CD14-positive monocyte (primary cell): ENCODE measurements at regions not wholly inside any gene's neighbourhood (a gene's known extent, or its start where the extent isn't known, plus 50 kb on each side); places are given as distances from the start of the nearest gene placed in this dataset.
"Not testable (repeated sequence)": the region's sequence is repeated elsewhere in the genome, so short reads cannot be mapped to it uniquely, and the experiment has no call there.

Experiments used
- DNase-seq, 3 donors: peaks; one replicate each; pipeline ENCODE4 v3.0.0-alpha.2; 2011 to 2022
- H2AFZ ChIP-seq: 2 replicates; pipeline ENCODE4 v1.6.0; 2012; ENCODE audit warnings: mild to moderate bottlenecking, low read depth, low read length, inconsistent platforms; ENCODE audit not compliant: insufficient read depth, poor library complexity, severe bottlenecking
- H3K27ac ChIP-seq, 2 donors: 1 replicate in 1 of 2; 2 replicates in 1 of 2; pipeline ENCODE4 v1.5.1; 2012 to 2013; ENCODE audit warnings: low read length in 2 of 2, control low read depth in 1 of 2, inconsistent platforms in 1 of 2, low read depth in 1 of 2, mild to moderate bottlenecking in 1 of 2
- H3K27me3 ChIP-seq, 2 donors: one replicate each; pipeline versions ENCODE4 v1.6.0 to v1.6.1; 2011 to 2013; ENCODE audit warnings: low read length in 2 of 2; ENCODE audit not compliant: control insufficient read depth in 2 of 2, insufficient read depth in 2 of 2
- H3K36me3 ChIP-seq, 2 donors: replicated peaks in 1 of 2; 1 replicate in 1 of 2; 2 replicates in 1 of 2; pipeline versions ENCODE4 v1.5.1 to v1.6.1; 2012 to 2013; ENCODE audit warnings: low read length in 2 of 2, control low read depth in 1 of 2, inconsistent platforms in 1 of 2, mild to moderate bottlenecking in 1 of 2; ENCODE audit not compliant: insufficient read depth in 2 of 2, control insufficient read depth in 1 of 2
- H3K4me1 ChIP-seq, 2 donors: 1 replicate in 1 of 2; 2 replicates in 1 of 2; pipeline versions ENCODE4 v1.5.1 to v1.6.1; 2012 to 2013; ENCODE audit warnings: low read length in 2 of 2, control low read depth in 1 of 2, inconsistent platforms in 1 of 2, mild to moderate bottlenecking in 1 of 2, moderate library complexity in 1 of 2; ENCODE audit not compliant: insufficient read depth in 2 of 2, control insufficient read depth in 1 of 2
- H3K4me2 ChIP-seq: replicated peaks from 2 replicates; pipeline ENCODE3; 2012; ENCODE audit warnings: low read length, moderate library complexity, mild to moderate bottlenecking; ENCODE audit not compliant: poor library complexity, severe bottlenecking; ENCODE audit errors: extremely low read depth
- H3K4me3 ChIP-seq, 3 experiments: fragments of 200-600 bp in 1 of 3; sonication (generic) in 1 of 3; replicated peaks in 1 of 3; 1 replicate in 2 of 3; 2 replicates in 1 of 3; pipeline ENCODE4 v1.5.1; 2011 to 2013; ENCODE audit warnings: low read length in 3 of 3, mild to moderate bottlenecking in 3 of 3, control low read depth in 2 of 3, low read depth in 2 of 3, inconsistent platforms in 1 of 3, moderate library complexity in 1 of 3
- H3K79me2 ChIP-seq: 2 replicates; pipeline ENCODE4 v1.6.0; 2012; ENCODE audit warnings: mild to moderate bottlenecking, control low read depth, inconsistent platforms, low read length, moderate library complexity; ENCODE audit not compliant: insufficient read depth
- H3K9ac ChIP-seq: 2 replicates; pipeline ENCODE4 v1.6.0; 2017; ENCODE audit warnings: low read length, mild to moderate bottlenecking; ENCODE audit not compliant: insufficient read depth, poor library complexity, severe bottlenecking
- H3K9me3 ChIP-seq, 2 donors: replicated peaks in 1 of 2; 1 replicate in 1 of 2; 2 replicates in 1 of 2; pipeline versions ENCODE4 v1.5.1 to v1.6.1; 2012 to 2013; ENCODE audit warnings: low read length in 2 of 2, control low read depth in 1 of 2; ENCODE audit not compliant: control insufficient read depth in 1 of 2, insufficient read depth in 1 of 2
- H4K20me1 ChIP-seq: 2 replicates; pipeline ENCODE4 v1.6.0; 2012; ENCODE audit warnings: mild to moderate bottlenecking, low read length, control low read depth, moderate library complexity; ENCODE audit not compliant: insufficient read depth
- H3K27ac Mint-ChIP-seq, 7 donors: one replicate each; pipeline ENCODE4 v1.8.0; 2020; ENCODE audit warnings: mild to moderate bottlenecking in 7 of 7, mixed read lengths in 7 of 7, moderate library complexity in 6 of 7, inconsistent platforms in 2 of 7
- H3K27me3 Mint-ChIP-seq, 3 donors: one replicate each; pipeline ENCODE4 v1.8.0; 2021 to 2022; ENCODE audit warnings: low read depth in 3 of 3, mild to moderate bottlenecking in 3 of 3, mixed read lengths in 3 of 3, moderate library complexity in 3 of 3, inconsistent platforms in 1 of 3
- H3K36me3 Mint-ChIP-seq, 2 donors: one replicate each; pipeline ENCODE4 v1.8.0; 2020; ENCODE audit warnings: mixed read lengths in 2 of 2, inconsistent platforms in 1 of 2, mild to moderate bottlenecking in 1 of 2
- H3K4me1 Mint-ChIP-seq: one replicate; pipeline ENCODE4 v1.8.0; 2020; ENCODE audit warnings: mild to moderate bottlenecking, mixed read lengths
- H3K4me3 Mint-ChIP-seq, 2 donors: one replicate each; pipeline ENCODE4 v1.8.0; 2020; ENCODE audit warnings: mild to moderate bottlenecking in 2 of 2, mixed read lengths in 2 of 2, moderate library complexity in 1 of 2
- H3K9me3 Mint-ChIP-seq, 7 donors: one replicate each; pipeline ENCODE4 v1.8.0; 2020 to 2022; ENCODE audit warnings: mixed read lengths in 7 of 7, mild to moderate bottlenecking in 6 of 7, moderate library complexity in 6 of 7, inconsistent platforms in 2 of 7
- WGBS: methylation state at CpG from one replicate; pipeline ENCODE4 v1.1.5; 2013; ENCODE audit warnings: missing lambda C conversion rate; ENCODE audit not compliant: insufficient coverage; 5-methylcytosine and 5-hydroxymethylcytosine counted together
- intact Hi-C, 2 donors: fragments of 100-400 bp; cut with micrococcal nuclease; formaldehyde crosslinking; loops; one replicate each; pipeline versions ENCODE4 v1.15.0 to v1.15.1; 2023

DNA sequence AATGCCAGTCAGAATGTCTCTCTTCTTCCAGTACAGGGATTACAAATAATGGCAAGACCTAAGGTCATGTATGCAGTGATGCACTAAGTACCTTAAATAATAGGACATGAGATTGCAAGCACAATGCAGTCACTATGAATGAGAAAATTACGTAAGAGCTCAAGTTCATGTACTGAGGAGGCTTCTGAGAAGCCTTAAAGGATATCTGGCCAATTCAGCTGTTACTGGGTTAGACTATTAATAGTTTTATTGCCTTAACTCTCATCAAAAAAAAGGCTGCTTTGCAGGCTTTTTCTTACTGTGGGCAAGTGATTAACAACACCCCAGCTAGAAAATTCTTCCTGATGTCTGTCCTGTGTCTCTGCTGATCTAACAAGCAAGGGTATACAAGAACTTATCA, 1681.9 kb downstream of the SPATA31A7 start:
- H3K9me3 ChIP-seq, H3K4me2 ChIP-seq, H3K27ac ChIP-seq, H3K4me3 Mint-ChIP-seq, H3K27me3 ChIP-seq, H3K27ac Mint-ChIP-seq, H3K79me2 ChIP-seq, H3K4me3 ChIP-seq, H3K9ac ChIP-seq, DNase-seq, H3K36me3 ChIP-seq, H2AFZ ChIP-seq, H4K20me1 ChIP-seq, intact Hi-C loops, H3K9me3 Mint-ChIP-seq, H3K4me1 Mint-ChIP-seq, H3K4me1 ChIP-seq, H3K36me3 Mint-ChIP-seq: not testable (repeated sequence)
- 100% methylated on average over 1 of the region's 1 CpG for WGBS
- H3K27me3 Mint-ChIP-seq, result peaks cover 9 to 18% (median 15%) of the 10 kb centered on the region in 3 donors

DNA sequence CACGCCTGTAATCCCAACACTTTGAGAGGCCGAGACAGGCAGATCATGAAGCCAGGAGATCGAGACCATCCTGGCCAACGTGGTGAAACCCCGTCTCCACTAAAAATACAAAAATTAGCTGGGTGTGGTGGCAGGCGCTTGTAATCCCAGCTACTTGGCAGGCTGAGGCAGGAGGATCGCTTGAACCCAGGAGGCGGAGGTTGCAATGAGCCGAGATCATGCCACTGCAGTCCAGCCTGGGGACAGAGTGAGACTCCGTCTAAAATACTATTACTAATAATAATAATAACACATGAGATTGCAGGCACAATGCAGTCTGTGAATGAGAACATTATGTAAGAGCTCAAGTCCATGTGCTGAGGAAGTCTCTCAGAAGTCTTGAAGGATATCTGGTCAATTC, 1684.4 kb downstream of the SPATA31A7 start:
- H3K36me3 ChIP-seq, H3K4me3 ChIP-seq, H3K27me3 Mint-ChIP-seq, H3K27ac ChIP-seq, H3K9me3 ChIP-seq, H3K4me1 ChIP-seq, H3K27ac Mint-ChIP-seq, H3K9ac ChIP-seq, H3K79me2 ChIP-seq, DNase-seq, H4K20me1 ChIP-seq, H2AFZ ChIP-seq, intact Hi-C loops, H3K36me3 Mint-ChIP-seq, H3K4me2 ChIP-seq, H3K27me3 ChIP-seq, H3K4me1 Mint-ChIP-seq, H3K4me3 Mint-ChIP-seq: not testable (repeated sequence)
- WGBS, result 93% methylated on average over 4 of the region's 10 CpGs
- peaks cover 0 to 15% (median 7%) of the 10 kb centered on the region in 7 donors for H3K9me3 Mint-ChIP-seq

DNA sequence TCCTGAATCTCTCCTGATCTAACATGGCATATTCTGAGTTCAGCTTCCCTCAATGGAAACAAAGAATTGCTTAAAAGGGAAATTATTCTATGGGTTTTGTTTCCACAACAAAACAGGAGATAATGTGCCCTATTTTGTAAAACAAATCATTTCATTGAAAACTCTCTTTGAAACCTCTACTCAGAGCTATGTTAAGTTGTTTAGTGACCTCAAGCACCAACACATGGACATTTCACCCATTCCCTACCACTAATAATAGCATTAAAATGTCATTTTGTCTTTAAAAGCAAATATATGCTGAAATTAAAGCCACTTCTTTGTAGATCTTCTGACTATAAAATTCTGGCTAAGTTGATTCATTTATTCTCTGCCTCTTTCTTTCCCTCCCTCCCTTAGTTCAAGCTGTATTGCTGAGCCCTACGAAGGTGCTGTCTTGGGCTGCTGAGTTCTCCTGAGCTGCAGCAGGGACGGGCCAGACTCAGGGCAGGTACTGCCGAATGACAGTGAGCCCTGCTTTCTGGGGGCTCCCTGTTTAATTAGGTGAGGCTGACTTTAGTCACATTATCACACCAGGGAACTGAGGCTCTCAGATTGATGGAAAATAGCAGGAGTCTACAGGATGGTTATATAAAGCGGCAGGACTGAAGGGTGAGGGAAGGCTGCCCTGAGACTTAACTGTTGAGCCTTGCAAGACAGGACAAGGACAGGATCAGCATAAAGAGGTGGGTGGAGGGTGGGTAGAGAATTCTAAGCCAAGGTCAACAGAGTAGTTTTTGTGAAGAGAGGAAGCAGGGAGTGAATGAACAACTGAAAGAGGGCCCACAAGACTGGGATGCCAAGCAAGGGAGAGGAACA, 1685.1 kb downstream of the SPATA31A7 start:
- H3K27ac ChIP-seq, intact Hi-C loops, H2AFZ ChIP-seq, H3K9ac ChIP-seq, H3K27ac Mint-ChIP-seq, H3K4me2 ChIP-seq, H3K4me1 ChIP-seq, DNase-seq, H4K20me1 ChIP-seq, H3K27me3 Mint-ChIP-seq, H3K36me3 ChIP-seq, H3K27me3 ChIP-seq, H3K4me3 Mint-ChIP-seq, H3K79me2 ChIP-seq, H3K4me1 Mint-ChIP-seq, H3K4me3 ChIP-seq, H3K36me3 Mint-ChIP-seq, H3K9me3 ChIP-seq: not testable (repeated sequence)
- H3K9me3 Mint-ChIP-seq, result peaks cover 0 to 14% (median 7%) of the 10 kb centered on the region in 7 donors
- WGBS, result 100% methylated on average over 1 of the region's 4 CpGs

DNA sequence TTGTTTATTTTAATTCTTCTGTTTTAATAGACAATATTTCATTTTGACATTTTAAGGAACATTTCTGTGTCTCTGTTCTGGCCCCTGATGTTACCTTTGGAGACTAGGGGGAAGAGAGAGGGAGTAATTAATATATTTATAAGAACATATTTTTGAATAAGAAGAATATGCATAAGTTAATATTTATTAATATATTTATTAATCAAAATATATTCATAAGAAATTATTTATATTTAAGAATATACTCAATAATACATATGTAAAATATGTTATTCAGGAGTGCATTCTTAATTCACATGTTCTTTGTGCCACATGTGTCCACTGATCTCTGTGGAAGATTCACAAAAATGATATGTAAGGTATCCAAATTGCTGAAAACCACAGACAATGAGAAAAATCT, 1687.7 kb downstream of the SPATA31A7 start:
- H3K36me3 ChIP-seq, H3K79me2 ChIP-seq, H3K4me2 ChIP-seq, H3K27ac ChIP-seq, H3K9me3 ChIP-seq, H4K20me1 ChIP-seq, H3K4me3 ChIP-seq, H3K36me3 Mint-ChIP-seq, DNase-seq, H3K4me1 ChIP-seq, intact Hi-C loops, H3K4me1 Mint-ChIP-seq, H3K4me3 Mint-ChIP-seq, H2AFZ ChIP-seq, H3K27me3 ChIP-seq, H3K9ac ChIP-seq, H3K27ac Mint-ChIP-seq: not testable (repeated sequence)
- peaks cover 0 to 15% (median 7%) of the 10 kb centered on the region in 7 donors for H3K9me3 Mint-ChIP-seq
- peaks cover 0 to 13% (median 3%) of the 10 kb centered on the region in 3 donors for H3K27me3 Mint-ChIP-seq
